Endothelial cell of umbilical vein (primary cell): ENCODE measurements at regions not wholly inside any gene's neighbourhood (a gene's known extent, or its start where the extent isn't known, plus 50 kb on each side); places are given as distances from the start of the nearest gene placed in this dataset.

ENCODE experiments used
- BruUV-seq: library from RNA; stranded (reverse); fragments of 400-500 nt; replicated peaks from 2 replicates; lab custom pipeline; 2021; lab: Mats Ljungman, UMichigan
- CTCF ChIA-PET: fragments of 300-600, 350-600 bp; sonication (Branson Sonifier 250); formaldehyde crosslinking; loops from one replicate; lab custom pipeline; 2021; ENCODE audit warnings: antibody characterized with exemption, inconsistent platforms; lab: Charles Lee
- POLR2A ChIA-PET: fragments of 300-600, 350-600 bp; sonication (Branson Sonifier 250); formaldehyde crosslinking; loops from one replicate; lab custom pipeline; 2021; ENCODE audit warnings: antibody characterized with exemption, inconsistent platforms; lab: Charles Lee
- DNase-seq: peaks from one replicate; pipeline ENCODE4 v3.0.0-alpha.2; 2011; ENCODE audit warnings: low read depth, low spot score
- FAIRE-seq: peaks from 2 replicates; lab custom pipeline; 2011; peaks lifted over from hg19 to GRCh38; lab: Jason Lieb, UNC
- H2AFZ ChIP-seq: 2 replicates; pipeline ENCODE4 v1.6.0; 2012; ENCODE audit warnings: low read depth, low read length, control low read depth, inconsistent platforms
- H3K27ac ChIP-seq: 2 replicates; pipeline ENCODE4 v1.5.1; 2011; ENCODE audit warnings: low read depth, mild to moderate bottlenecking, control low read depth, low read length, moderate library complexity; ENCODE audit not compliant: insufficient read depth
- H3K27me3 ChIP-seq, 2 experiments: 2 replicates each; pipeline versions ENCODE4 v1.6.0 to v1.6.1; 2011; ENCODE audit warnings: low read length in 2 of 2, mixed read lengths in 1 of 2; ENCODE audit not compliant: control insufficient read depth in 2 of 2, insufficient read depth in 2 of 2
- H3K36me3 ChIP-seq, 2 experiments: 2 replicates in 1 of 2; 3 replicates in 1 of 2; pipeline ENCODE4 v1.5.1; 2011; ENCODE audit warnings: low read length in 2 of 2, mild to moderate bottlenecking in 1 of 2, moderate library complexity in 1 of 2; ENCODE audit not compliant: control insufficient read depth in 2 of 2, insufficient read depth in 2 of 2; ENCODE audit errors: extremely low read depth in 1 of 2
- H3K4me1 ChIP-seq: 3 replicates; pipeline ENCODE4 v1.5.1; 2011; ENCODE audit warnings: mild to moderate bottlenecking, low read length; ENCODE audit not compliant: control insufficient read depth, insufficient read depth; ENCODE audit errors: extremely low read depth
- H3K4me2 ChIP-seq: 2 replicates; pipeline ENCODE4 v1.6.1; 2011; ENCODE audit warnings: low read length, control low read depth, mixed read lengths; ENCODE audit not compliant: insufficient read depth
- H3K4me3 ChIP-seq, 3 experiments: fragments of 200-600 bp in 1 of 3; sonication (generic), shearing (Covaris generic) in 1 of 3; replicated peaks in 1 of 3; 2 replicates each; pipeline ENCODE4 v1.5.1; 2011 to 2016; ENCODE audit warnings: control low read depth in 3 of 3, low read length in 3 of 3, mild to moderate bottlenecking in 2 of 3, inconsistent platforms in 1 of 3, low read depth in 1 of 3, moderate library complexity in 1 of 3; ENCODE audit not compliant: insufficient read depth in 1 of 3
- H3K79me2 ChIP-seq: 2 replicates; pipeline ENCODE4 v1.6.0; 2012; ENCODE audit warnings: low read length, inconsistent platforms; ENCODE audit not compliant: control insufficient read depth, insufficient read depth
- H3K9ac ChIP-seq: replicated peaks from 2 replicates; pipeline ENCODE3; 2011; ENCODE audit warnings: low read length, control low read depth; ENCODE audit not compliant: insufficient read depth; ENCODE audit errors: extremely low read depth
- H3K9me1 ChIP-seq: replicated peaks from 3 replicates; pipeline ENCODE4 v1.6.0; 2011; ENCODE audit warnings: mild to moderate bottlenecking, low read length; ENCODE audit not compliant: control insufficient read depth, insufficient read depth; ENCODE audit errors: extremely low read depth
- H3K9me3 ChIP-seq: replicated peaks from 2 replicates; pipeline ENCODE4 v1.5.1; 2012; ENCODE audit warnings: low read length, inconsistent platforms; ENCODE audit not compliant: control insufficient read depth, insufficient read depth
- H4K20me1 ChIP-seq: replicated peaks from 2 replicates; pipeline ENCODE3; 2011; ENCODE audit warnings: mild to moderate bottlenecking, low read length; ENCODE audit not compliant: control insufficient read depth, insufficient read depth; ENCODE audit errors: extremely low read depth
- EZH2 ChIP-seq: IDR thresholded peaks from 2 replicates; pipeline ENCODE4 v1.6.1; 2012; ENCODE audit warnings: borderline replicate concordance, low read depth, mild to moderate bottlenecking, moderate library complexity, low read length, inconsistent platforms; ENCODE audit not compliant: severe bottlenecking
- FOS ChIP-seq: IDR thresholded peaks from 2 replicates; pipeline ENCODE4 v1.6.1; 2011; ENCODE audit warnings: mild to moderate bottlenecking, low read length, moderate library complexity, borderline replicate concordance; ENCODE audit not compliant: insufficient read depth
- GATA2 ChIP-seq: IDR thresholded peaks from 2 replicates; pipeline ENCODE4 v1.7.0; 2011; ENCODE audit warnings: low read depth, mild to moderate bottlenecking, moderate library complexity, mixed read lengths, low read length; ENCODE audit not compliant: insufficient read length, insufficient read depth
- JUN ChIP-seq: IDR thresholded peaks from 2 replicates; pipeline ENCODE4 v1.6.1; 2011; ENCODE audit warnings: borderline replicate concordance, low read depth; ENCODE audit not compliant: insufficient read length, insufficient read depth
- MYC ChIP-seq: IDR thresholded peaks from one replicate; pipeline ENCODE4 v1.6.1; 2011; ENCODE audit warnings: mild to moderate bottlenecking, low read depth, low read length
- POLR2A ChIP-seq: IDR thresholded peaks from 2 replicates; pipeline ENCODE4 v1.6.1; 2012; ENCODE audit warnings: low read depth, mild to moderate bottlenecking, control low read depth, low read length
- POLR2AphosphoS5 ChIP-seq: IDR thresholded peaks from 2 replicates; pipeline ENCODE4 v1.6.1; 2012; ENCODE audit warnings: low read depth, mild to moderate bottlenecking, control low read depth, low read length, moderate library complexity; ENCODE audit not compliant: insufficient read depth
- dilution Hi-C: fragments of 300-500 bp; cut with MboI; formaldehyde crosslinking; loops from one replicate; pipeline ENCODE4 v1.15.0; 2019; ENCODE audit warnings: low sequenced_read_pairs; ENCODE audit not compliant: extremely low pct_ligation_motif_present
- intact Hi-C: fragments of 100-400 bp; cut with micrococcal nuclease; formaldehyde crosslinking; loops from one replicate; pipeline ENCODE4 v1.10.0; 2022
- TF ChIP-seq, protein P1 (sequence below), 2 donors: IDR thresholded peaks; 1 replicate in 1 of 2; 2 replicates in 1 of 2; pipeline ENCODE4 v1.5.1; 2011; ENCODE audit warnings: low read length in 2 of 2, mild to moderate bottlenecking in 2 of 2, moderate library complexity in 2 of 2, control low read depth in 1 of 2, inconsistent platforms in 1 of 2, low read depth in 1 of 2; ENCODE audit not compliant: insufficient read depth in 1 of 2; ENCODE audit errors: extremely low read depth in 1 of 2
- TF ChIP-seq, protein P2 (sequence below): IDR thresholded peaks from 2 replicates; pipeline ENCODE4 v1.6.1; 2011; ENCODE audit not compliant: insufficient read depth, insufficient read length

DNA sequence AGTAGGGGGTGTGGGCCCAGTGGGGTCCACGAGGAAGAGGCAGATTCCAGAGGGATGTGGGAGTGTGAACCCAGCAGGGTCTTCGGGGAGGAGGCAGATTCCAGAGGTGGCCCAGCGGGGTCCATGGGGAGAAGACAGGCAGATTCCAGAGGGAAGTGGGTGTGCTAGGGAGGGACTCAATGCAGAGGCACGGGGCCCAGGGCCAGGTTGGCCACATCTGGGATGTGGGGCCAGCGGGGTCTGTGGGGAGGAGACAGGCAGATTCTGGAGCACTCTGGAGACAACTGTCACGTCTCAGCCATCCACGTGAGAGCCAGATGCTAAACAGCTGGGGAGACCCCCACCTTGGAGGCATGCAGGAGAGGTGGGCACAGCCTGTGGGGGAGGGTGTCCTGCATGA is 582.6 kb downstream of the TBC1D22A start:
- Histone ChIP-seq H3K27ac (no peak overlapping the region), H4K20me1 (no peaks in the 10 kb centered on the region), H3K36me3 (no peaks in the 10 kb centered on the region), H2AFZ (no peak overlapping the region), H3K4me1 (peaks cover 5% of the 10 kb centered on the region), H3K4me2 (no peak overlapping the region), H3K9ac (no peak overlapping the region), H3K27me3 (no peaks in the 10 kb centered on the region), H3K79me2 (no peaks in the 10 kb centered on the region), H3K9me3 (no peaks in the 10 kb centered on the region), H3K4me3 (no peak overlapping the region), H3K9me1 (no peaks in the 10 kb centered on the region)
- TF ChIP-seq JUN (no peak), POLR2A (no peak)
- TF ChIP-seq, protein P1, sequence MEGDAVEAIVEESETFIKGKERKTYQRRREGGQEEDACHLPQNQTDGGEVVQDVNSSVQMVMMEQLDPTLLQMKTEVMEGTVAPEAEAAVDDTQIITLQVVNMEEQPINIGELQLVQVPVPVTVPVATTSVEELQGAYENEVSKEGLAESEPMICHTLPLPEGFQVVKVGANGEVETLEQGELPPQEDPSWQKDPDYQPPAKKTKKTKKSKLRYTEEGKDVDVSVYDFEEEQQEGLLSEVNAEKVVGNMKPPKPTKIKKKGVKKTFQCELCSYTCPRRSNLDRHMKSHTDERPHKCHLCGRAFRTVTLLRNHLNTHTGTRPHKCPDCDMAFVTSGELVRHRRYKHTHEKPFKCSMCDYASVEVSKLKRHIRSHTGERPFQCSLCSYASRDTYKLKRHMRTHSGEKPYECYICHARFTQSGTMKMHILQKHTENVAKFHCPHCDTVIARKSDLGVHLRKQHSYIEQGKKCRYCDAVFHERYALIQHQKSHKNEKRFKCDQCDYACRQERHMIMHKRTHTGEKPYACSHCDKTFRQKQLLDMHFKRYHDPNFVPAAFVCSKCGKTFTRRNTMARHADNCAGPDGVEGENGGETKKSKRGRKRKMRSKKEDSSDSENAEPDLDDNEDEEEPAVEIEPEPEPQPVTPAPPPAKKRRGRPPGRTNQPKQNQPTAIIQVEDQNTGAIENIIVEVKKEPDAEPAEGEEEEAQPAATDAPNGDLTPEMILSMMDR (IDR thresholded peaks at IDR 0.05; ENCODE audit: extremely low read depth in 1 of 2, insufficient read depth in 1 of 2, low read depth in 1 of 2, low read length in 2 of 2): no peak
- CTCF ChIA-PET: no interaction called here
- intact Hi-C loops: no loop called here
- BruUV-seq: no TSS peak
- FAIRE-seq (no peak), DNase-seq (no peak)
- dilution Hi-C loops: no loop called here
- POLR2A ChIA-PET: no interaction called here

DNA sequence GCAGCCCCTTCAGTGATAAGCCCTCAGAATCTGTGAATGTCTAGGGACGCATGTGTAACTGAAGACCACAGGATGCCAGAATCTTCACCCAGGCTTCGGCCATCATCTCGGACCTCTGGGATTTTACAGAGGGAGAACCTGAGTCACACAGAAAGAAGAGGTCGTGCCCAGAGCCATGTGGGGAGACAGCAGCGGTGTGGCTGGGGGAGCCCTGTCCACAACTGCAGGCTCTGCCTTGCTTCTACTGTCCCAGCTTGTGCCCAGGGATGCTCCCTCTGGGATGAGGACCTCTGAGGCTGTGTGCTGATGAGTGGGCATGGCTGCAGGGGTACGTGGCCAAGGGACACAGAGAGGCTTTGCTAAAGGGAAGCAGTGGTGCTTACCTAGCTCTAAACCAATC is 582.0 kb downstream of the TBC1D22A start:
- H3K9ac ChIP-seq: no peak overlapping the region

More for the DNA sequence above, 582.0 kb downstream of the TBC1D22A start:
- DNase-seq: no peak
- no peak overlapping the region for H3K27ac ChIP-seq
- intact Hi-C loops (no loop called here), dilution Hi-C loops (no loop called here)
- H3K36me3 ChIP-seq: no peaks in the 10 kb centered on the region
- H2AFZ ChIP-seq: no peak overlapping the region
- TF ChIP-seq, protein P1 (IDR thresholded peaks at IDR 0.05; ENCODE audit: extremely low read depth in 1 of 2, insufficient read depth in 1 of 2, low read depth in 1 of 2, low read length in 2 of 2): no peak
- TF ChIP-seq POLR2A: no peak
- no peak for TF ChIP-seq MYC
- no peak for TF ChIP-seq EZH2
- TF ChIP-seq FOS: no peak
- no peak for TF ChIP-seq JUN
- TF ChIP-seq, protein P2, sequence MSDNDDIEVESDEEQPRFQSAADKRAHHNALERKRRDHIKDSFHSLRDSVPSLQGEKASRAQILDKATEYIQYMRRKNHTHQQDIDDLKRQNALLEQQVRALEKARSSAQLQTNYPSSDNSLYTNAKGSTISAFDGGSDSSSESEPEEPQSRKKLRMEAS: no peak
- no peak for TF ChIP-seq GATA2
- TF ChIP-seq POLR2AphosphoS5: no peak
- no peaks in the 10 kb centered on the region for H3K27me3 ChIP-seq
- POLR2A ChIA-PET: no interaction called here
- no peaks in the 10 kb centered on the region for H3K9me1 ChIP-seq
- no peaks in the 10 kb centered on the region for H3K9me3 ChIP-seq
- no peaks in the 10 kb centered on the region for H3K79me2 ChIP-seq
- no TSS peak for BruUV-seq
- no peaks in the 10 kb centered on the region for H4K20me1 ChIP-seq
- CTCF ChIA-PET: no interaction called here
- FAIRE-seq: no peak
- peaks cover 5% of the 10 kb centered on the region for H3K4me1 ChIP-seq
- no peak overlapping the region for H3K4me2 ChIP-seq
- H3K4me3 ChIP-seq: no peak overlapping the region
